HCT116 (cell line): ENCODE measurements at regions not wholly inside any gene's neighbourhood (a gene's known extent, or its start where the extent isn't known, plus 50 kb on each side); places are given as distances from the start of the nearest gene placed in this dataset.

Experiments
- ATAC-seq: fragments of 200-7000 bp; cut with Tn5 transposase; 2 replicates; pipeline ENCODE4 v1.9.1; 2020; ENCODE audit warnings: mild to moderate bottlenecking, moderate library complexity
- BruUV-seq: library from RNA; stranded (reverse); fragments of 400-500 nt; replicated peaks from 2 replicates; lab custom pipeline; 2021; lab: Mats Ljungman, UMichigan
- CTCF ChIA-PET: fragments of 300-600 bp; sonication (Branson Sonifier 250); formaldehyde crosslinking; loops from one replicate; lab custom pipeline; 2021; ENCODE audit warnings: antibody characterized with exemption; lab: Charles Lee
- POLR2A ChIA-PET: fragments of 300-600, 350-600 bp; sonication (Branson Sonifier 250); formaldehyde crosslinking; loops from one replicate; lab custom pipeline; 2021; ENCODE audit warnings: antibody characterized with exemption; lab: Charles Lee
- RAD21 ChIA-PET, 2 experiments: fragments of 300-600 bp; sonication (Branson Sonifier 250); formaldehyde crosslinking; loops; one replicate each; lab custom pipeline; 2023; ENCODE audit warnings: low total read pairs in 2 of 2; ENCODE audit not compliant: uncharacterized antibody in 2 of 2, unreplicated experiment in 2 of 2, low non-redundant PET in 1 of 2; lab: Charles Lee
- DNase-seq: peaks from one replicate; pipeline ENCODE4 v3.0.0-alpha.2; 2010; ENCODE audit warnings: low read depth, low spot score
- H2AFZ ChIP-seq: fragments of 200-600 bp; shearing (Covaris generic), sonication (generic); 2 replicates; pipeline ENCODE4 v1.6.1; 2017; ENCODE audit warnings: low read depth, mixed run types, mixed read lengths, antibody characterized with exemption, low read length; ENCODE audit not compliant: poor library complexity, severe bottlenecking
- H3K27ac ChIP-seq: 2 replicates; pipeline ENCODE4 v1.5.1; 2012; ENCODE audit warnings: low read depth, low read length
- H3K27me3 ChIP-seq: fragments of 200-600 bp; sonication (generic); 2 replicates; pipeline ENCODE4 v1.6.1; 2016; ENCODE audit warnings: mixed run types, low read length, mixed read lengths; ENCODE audit not compliant: insufficient read depth
- H3K36me3 ChIP-seq, 2 experiments: fragments of 200-500 bp in 1 of 2; fragments of 200-600 bp in 1 of 2; sonication (Bioruptor generic) in 1 of 2; sonication (generic) in 1 of 2; 2 replicates each; pipeline versions ENCODE4 v1.5.1 to v1.6.1; 2014 to 2016; ENCODE audit warnings: low read length in 2 of 2, inconsistent platforms in 1 of 2, mixed read lengths in 1 of 2, mixed run types in 1 of 2; ENCODE audit not compliant: insufficient read depth in 2 of 2, control insufficient read depth in 1 of 2
- H3K4me1 ChIP-seq, 2 experiments: fragments of 200-600 bp in 1 of 2; sonication (generic) in 1 of 2; 2 replicates each; pipeline versions ENCODE4 v1.5.1 to v1.6.1; 2012 to 2017; ENCODE audit warnings: low read length in 2 of 2, inconsistent platforms in 1 of 2, mild to moderate bottlenecking in 1 of 2, mixed read lengths in 1 of 2, mixed run types in 1 of 2, moderate library complexity in 1 of 2; ENCODE audit not compliant: insufficient read depth in 2 of 2, control insufficient read depth in 1 of 2
- H3K4me2 ChIP-seq: fragments of 200-600 bp; sonication (generic); 2 replicates; pipeline ENCODE4 v1.6.1; 2017; ENCODE audit warnings: mixed run types, low read length, mixed read lengths
- H3K4me3 ChIP-seq, 2 experiments: fragments of 200-600 bp in 1 of 2; sonication (generic) in 1 of 2; replicated peaks in 1 of 2; 2 replicates each; pipeline ENCODE4 v1.5.1; 2011 to 2016; ENCODE audit warnings: low read length in 2 of 2, control low read depth in 1 of 2, low read depth in 1 of 2, mild to moderate bottlenecking in 1 of 2, mixed read lengths in 1 of 2, mixed run types in 1 of 2
- H3K79me2 ChIP-seq: fragments of 200-600 bp; sonication (generic); 2 replicates; pipeline ENCODE4 v1.6.1; 2017; ENCODE audit warnings: mild to moderate bottlenecking, mixed run types, low read length, moderate library complexity, mixed read lengths; ENCODE audit not compliant: insufficient read depth
- H3K9ac ChIP-seq: fragments of 200-600 bp; sonication (generic); 2 replicates; pipeline ENCODE4 v1.6.1; 2016; ENCODE audit warnings: low read length, mixed read lengths
- H3K9me2 ChIP-seq: fragments of 200-600 bp; sonication (generic), shearing (Covaris generic); 2 replicates; pipeline ENCODE4 v1.6.1; 2017; ENCODE audit warnings: mixed run types, mild to moderate bottlenecking, moderate library complexity; ENCODE audit not compliant: insufficient read depth
- H3K9me3 ChIP-seq, 2 experiments: fragments of 200-500 bp in 1 of 2; fragments of 200-600 bp in 1 of 2; sonication (Bioruptor generic) in 1 of 2; sonication (generic) in 1 of 2; 2 replicates each; pipeline ENCODE4 v1.6.1; 2014 to 2017; ENCODE audit warnings: low read length in 2 of 2, mixed read lengths in 2 of 2, inconsistent platforms in 1 of 2, low read depth in 1 of 2, mild to moderate bottlenecking in 1 of 2, mixed run types in 1 of 2, moderate library complexity in 1 of 2; ENCODE audit not compliant: control insufficient read depth in 1 of 2, insufficient read depth in 1 of 2
- H4K20me1 ChIP-seq: fragments of 200-600 bp; sonication (generic), shearing (Covaris generic); 2 replicates; pipeline ENCODE4 v1.6.1; 2017; ENCODE audit warnings: mixed run types, mild to moderate bottlenecking, moderate library complexity; ENCODE audit not compliant: insufficient read depth
- CTCF ChIP-seq, 3 experiments: fragments of 200-600 bp in 1 of 3; sonication (generic) in 1 of 3; IDR thresholded peaks in 2 of 3; conservative IDR thresholded peaks in 1 of 3; 2 replicates each; pipeline ENCODE4 v1.5.1; 2012 to 2017; ENCODE audit warnings: low read depth in 2 of 3, low read length in 2 of 3, antibody characterized with exemption in 1 of 3, borderline replicate concordance in 1 of 3, control low read depth in 1 of 3, mild to moderate bottlenecking in 1 of 3, mixed read lengths in 1 of 3, mixed run types in 1 of 3, moderate library complexity in 1 of 3; ENCODE audit not compliant: insufficient read depth in 1 of 3
- ELF1 ChIP-seq: IDR thresholded peaks from 2 replicates; pipeline ENCODE4 v1.6.1; 2012; ENCODE audit warnings: low read depth, borderline replicate concordance
- JUND ChIP-seq: IDR thresholded peaks from 2 replicates; pipeline ENCODE4 v1.6.1; 2012
- POLR2A ChIP-seq: IDR thresholded peaks from 2 replicates; pipeline ENCODE4 v1.7.0; 2011; ENCODE audit warnings: borderline replicate concordance; ENCODE audit not compliant: insufficient read depth, insufficient read length; ENCODE audit errors: extremely low read depth
- POLR2AphosphoS5 ChIP-seq: IDR thresholded peaks from 2 replicates; pipeline ENCODE4 v1.6.1; 2011; ENCODE audit warnings: mild to moderate bottlenecking, low read depth, low read length, moderate library complexity
- SIN3A ChIP-seq: IDR thresholded peaks from 2 replicates; pipeline ENCODE4 v1.6.1; 2012; ENCODE audit warnings: low read depth
- SP1 ChIP-seq: IDR thresholded peaks from 2 replicates; pipeline ENCODE4 v1.6.1; 2012; ENCODE audit warnings: low read depth
- YY1 ChIP-seq: IDR thresholded peaks from 2 replicates; pipeline ENCODE4 v1.6.1; 2011; ENCODE audit warnings: low read length, low read depth, moderate library complexity, mild to moderate bottlenecking; ENCODE audit not compliant: insufficient replicate concordance; ENCODE audit errors: extremely low read depth
- ZFX ChIP-seq: fragments of 450-650 bp; IDR thresholded peaks from 2 replicates; pipeline ENCODE4 v1.6.1; 2017
- ZNF274 ChIP-seq: fragments of 200-500 bp; sonication (Bioruptor generic); IDR thresholded peaks from 2 replicates; pipeline ENCODE4 v1.6.1; 2014; ENCODE audit warnings: mild to moderate bottlenecking, low read depth, low read length, inconsistent platforms
- intact Hi-C: fragments of 100-400 bp; cut with micrococcal nuclease; formaldehyde crosslinking; loops from 2 replicates; pipeline ENCODE4 v1.10.0; 2022

GRCh38 chr11:120052196-120052775, 85.6 kb downstream of the TRIM29 start:
- peaks cover 0 to under 1% of the 10 kb centered on the region in 2 experiments; a peak in 1 of 4 replicates for H3K4me1 ChIP-seq
- H3K36me3 ChIP-seq = no peaks in the 10 kb centered on the region
- no peaks in the 10 kb centered on the region; the same call in 1 of the 2 replicates for H3K27me3 ChIP-seq
- intact Hi-C loops = no loop called here
- no peak overlapping the region for H3K4me3 ChIP-seq
- ATAC-seq = no peak
- no peak for DNase-seq
- ChIA-PET POLR2A (no interaction called here), CTCF (no interaction called here), RAD21 (no interaction called here)
- no peaks in the 10 kb centered on the region for H4K20me1 ChIP-seq
- no peak overlapping the region for H3K27ac ChIP-seq
- H2AFZ ChIP-seq = no peak overlapping the region
- peaks cover 7 to 9% of the 10 kb centered on the region in 2 experiments; a peak in 3 of 4 replicates for H3K9me3 ChIP-seq
- BruUV-seq = no TSS peak
- no peak overlapping the region for H3K4me2 ChIP-seq
- H3K79me2 ChIP-seq = no peaks in the 10 kb centered on the region
- no peak overlapping the region for H3K9ac ChIP-seq
- TF ChIP-seq SIN3A (no peak), SP1 (no peak), JUND (no peak), ZNF274 (no peak), POLR2AphosphoS5 (no peak), ELF1 (no peak), CTCF (IDR thresholded peaks at IDR 0.05 in 2 of 3, conservative IDR thresholded peaks at IDR 0.05 in 1 of 3; ENCODE audit: borderline replicate concordance in 1 of 3, insufficient read depth in 1 of 3, low read depth in 2 of 3, low read length in 2 of 3) (no peak), ZFX (no peak), YY1 (no peak), POLR2A (no peak)
- no peaks in the 10 kb centered on the region; the same call in 1 of the 2 replicates for H3K9me2 ChIP-seq
